Hepatocyte (in vitro differentiated cells): ENCODE measurements at regions not wholly inside any gene's neighbourhood (a gene's known extent, or its start where the extent isn't known, plus 50 kb on each side); places are given as distances from the start of the nearest gene placed in this dataset.

Experiments used
- CTCF ChIP-seq: fragments of 200-600 bp; sonication (generic); IDR thresholded peaks from 2 replicates; pipeline ENCODE4 v1.5.1; 2016; ENCODE audit warnings: antibody characterized with exemption, mild to moderate bottlenecking; ENCODE audit not compliant: poor library complexity
- EZH2 ChIP-seq: fragments of 200-600 bp; sonication (generic); IDR thresholded peaks from 2 replicates; pipeline ENCODE4 v1.6.1; 2016; ENCODE audit warnings: antibody characterized with exemption, mild to moderate bottlenecking, borderline replicate concordance

- TF ChIP-seq CTCF (no peak), EZH2 (no peak)
Observed at GRCh38 chr11:128246810-128247594, 340.4 kb downstream of the ETS1 start.
